Hepatocyte (in vitro differentiated cells): ENCODE measurements at regions not wholly inside any gene's neighbourhood (a gene's known extent, or its start where the extent isn't known, plus 50 kb on each side); places are given as distances from the start of the nearest gene placed in this dataset.

Source experiments
- EZH2 ChIP-seq: fragments of 200-600 bp; sonication (generic); IDR thresholded peaks from 2 replicates; pipeline ENCODE4 v1.6.1; 2016; ENCODE audit warnings: antibody characterized with exemption, mild to moderate bottlenecking, borderline replicate concordance
- TF ChIP-seq, protein P1 (sequence below): fragments of 200-600 bp; sonication (generic); IDR thresholded peaks from 2 replicates; pipeline ENCODE4 v1.5.1; 2016; ENCODE audit warnings: antibody characterized with exemption, mild to moderate bottlenecking; ENCODE audit not compliant: poor library complexity

- TF ChIP-seq, protein P1, sequence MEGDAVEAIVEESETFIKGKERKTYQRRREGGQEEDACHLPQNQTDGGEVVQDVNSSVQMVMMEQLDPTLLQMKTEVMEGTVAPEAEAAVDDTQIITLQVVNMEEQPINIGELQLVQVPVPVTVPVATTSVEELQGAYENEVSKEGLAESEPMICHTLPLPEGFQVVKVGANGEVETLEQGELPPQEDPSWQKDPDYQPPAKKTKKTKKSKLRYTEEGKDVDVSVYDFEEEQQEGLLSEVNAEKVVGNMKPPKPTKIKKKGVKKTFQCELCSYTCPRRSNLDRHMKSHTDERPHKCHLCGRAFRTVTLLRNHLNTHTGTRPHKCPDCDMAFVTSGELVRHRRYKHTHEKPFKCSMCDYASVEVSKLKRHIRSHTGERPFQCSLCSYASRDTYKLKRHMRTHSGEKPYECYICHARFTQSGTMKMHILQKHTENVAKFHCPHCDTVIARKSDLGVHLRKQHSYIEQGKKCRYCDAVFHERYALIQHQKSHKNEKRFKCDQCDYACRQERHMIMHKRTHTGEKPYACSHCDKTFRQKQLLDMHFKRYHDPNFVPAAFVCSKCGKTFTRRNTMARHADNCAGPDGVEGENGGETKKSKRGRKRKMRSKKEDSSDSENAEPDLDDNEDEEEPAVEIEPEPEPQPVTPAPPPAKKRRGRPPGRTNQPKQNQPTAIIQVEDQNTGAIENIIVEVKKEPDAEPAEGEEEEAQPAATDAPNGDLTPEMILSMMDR: no peak
- no peak for TF ChIP-seq EZH2
These were observed 279.2 kb upstream of the NOCT start for GRCh38 chr4:138736362-138736761.
